ENCODE measurements at regions not wholly inside any gene's neighbourhood (a gene's known extent, or its start where the extent isn't known, plus 50 kb on each side); places are given as distances from the start of the nearest gene placed in this dataset.
A peak's percentile ranks its signal among the peaks of the same experiment; 100 is the strongest.

DNA sequence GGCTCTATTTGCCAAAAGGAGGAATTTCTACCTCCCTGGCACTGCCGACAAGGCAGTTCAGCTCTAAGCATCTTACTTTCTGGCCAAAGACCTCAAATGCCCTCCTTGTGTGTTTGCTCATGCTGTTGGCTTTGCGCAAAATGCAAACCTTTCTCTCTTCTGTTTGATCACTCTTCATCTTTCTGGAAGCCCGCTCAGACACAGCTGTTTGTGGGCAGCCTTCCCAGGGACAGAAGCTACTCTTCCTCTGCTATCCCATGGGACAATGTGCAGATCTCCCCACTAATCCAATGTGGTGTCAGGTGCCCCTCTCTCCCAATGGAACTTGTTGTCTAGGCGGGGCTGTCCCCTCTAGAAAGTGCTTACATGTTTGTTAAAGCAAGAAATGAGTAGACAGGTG is 278.7 kb downstream of the CCSER2 start:
- intact Hi-C loops (cut with micrococcal nuclease): no loop called here
- no peak for DNase-seq
- H3K27me3 ChIP-seq (ENCODE audit: low read depth): peaks cover 23% of the 10 kb centered on the region
- no peak overlapping the region for H3K4me3 ChIP-seq
- no peaks in the 10 kb centered on the region for H3K36me3 ChIP-seq
- H3K9me3 ChIP-seq (replicated peaks): no peaks in the 10 kb centered on the region
- TF ChIP-seq, protein P1, sequence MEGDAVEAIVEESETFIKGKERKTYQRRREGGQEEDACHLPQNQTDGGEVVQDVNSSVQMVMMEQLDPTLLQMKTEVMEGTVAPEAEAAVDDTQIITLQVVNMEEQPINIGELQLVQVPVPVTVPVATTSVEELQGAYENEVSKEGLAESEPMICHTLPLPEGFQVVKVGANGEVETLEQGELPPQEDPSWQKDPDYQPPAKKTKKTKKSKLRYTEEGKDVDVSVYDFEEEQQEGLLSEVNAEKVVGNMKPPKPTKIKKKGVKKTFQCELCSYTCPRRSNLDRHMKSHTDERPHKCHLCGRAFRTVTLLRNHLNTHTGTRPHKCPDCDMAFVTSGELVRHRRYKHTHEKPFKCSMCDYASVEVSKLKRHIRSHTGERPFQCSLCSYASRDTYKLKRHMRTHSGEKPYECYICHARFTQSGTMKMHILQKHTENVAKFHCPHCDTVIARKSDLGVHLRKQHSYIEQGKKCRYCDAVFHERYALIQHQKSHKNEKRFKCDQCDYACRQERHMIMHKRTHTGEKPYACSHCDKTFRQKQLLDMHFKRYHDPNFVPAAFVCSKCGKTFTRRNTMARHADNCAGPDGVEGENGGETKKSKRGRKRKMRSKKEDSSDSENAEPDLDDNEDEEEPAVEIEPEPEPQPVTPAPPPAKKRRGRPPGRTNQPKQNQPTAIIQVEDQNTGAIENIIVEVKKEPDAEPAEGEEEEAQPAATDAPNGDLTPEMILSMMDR (IDR thresholded peaks at IDR 0.05; ENCODE audit: borderline replicate concordance): no peak
- H3K27ac ChIP-seq (replicated peaks): no peak overlapping the region
- no peaks in the 10 kb centered on the region for H3K4me1 ChIP-seq

- no peak for DNase-seq
- peaks cover 25% of the 10 kb centered on the region for H3K27me3 ChIP-seq (ENCODE audit: low read depth)
- intact Hi-C loops (cut with micrococcal nuclease): no loop called here
- no peak overlapping the region for H3K4me3 ChIP-seq
- no peak overlapping the region for H3K27ac ChIP-seq (replicated peaks)
- H3K36me3 ChIP-seq: no peaks in the 10 kb centered on the region
- TF ChIP-seq, protein P1 (IDR thresholded peaks at IDR 0.05; ENCODE audit: borderline replicate concordance): no peak
- H3K9me3 ChIP-seq (replicated peaks): no peaks in the 10 kb centered on the region
- H3K4me1 ChIP-seq: no peaks in the 10 kb centered on the region
These were observed 279.1 kb downstream of the CCSER2 start for GRCh38 chr10:84607523-84607922.

DNA sequence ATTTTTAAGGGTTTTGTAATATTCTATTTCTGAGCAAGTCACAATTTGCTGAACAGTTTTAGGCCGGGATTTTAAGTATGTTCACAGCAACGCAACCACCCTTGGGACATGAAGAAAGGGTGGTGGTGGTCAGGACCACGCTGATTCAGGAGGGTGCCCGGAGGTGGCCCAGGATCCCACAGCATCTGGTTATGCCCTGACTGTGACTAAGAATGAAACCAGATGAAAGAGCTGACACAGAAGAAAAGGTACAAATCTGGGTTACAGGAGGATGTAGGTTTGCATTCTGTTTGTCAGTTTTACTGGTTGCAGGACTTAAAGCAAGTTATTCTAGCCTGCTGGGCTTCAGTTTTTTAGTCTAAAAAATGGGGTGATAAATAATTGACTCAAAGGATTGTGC is 279.7 kb downstream of the CCSER2 start:
- TF ChIP-seq, protein P1 (IDR thresholded peaks at IDR 0.05; ENCODE audit: borderline replicate concordance): no peak
- H3K4me3 ChIP-seq: no peak overlapping the region
- no peaks in the 10 kb centered on the region for H3K9me3 ChIP-seq (replicated peaks)
- peaks cover 27% of the 10 kb centered on the region for H3K27me3 ChIP-seq (ENCODE audit: low read depth)
- no peaks in the 10 kb centered on the region for H3K36me3 ChIP-seq
- no peak overlapping the region for H3K27ac ChIP-seq (replicated peaks)
- no peak for DNase-seq
- intact Hi-C loops (cut with micrococcal nuclease): no loop called here
- H3K4me1 ChIP-seq: no peaks in the 10 kb centered on the region

GRCh38 chr10:84613336-84614021 is 285.1 kb downstream of the CCSER2 start:
- DNase-seq: no peak

GRCh38 chr10:84626397-84627087 is 298.2 kb downstream of the CCSER2 start:
- no peaks in the 10 kb centered on the region for H3K4me1 ChIP-seq
- peaks cover 3% of the 10 kb centered on the region for H3K27me3 ChIP-seq (ENCODE audit: low read depth)
- no peaks in the 10 kb centered on the region for H3K9me3 ChIP-seq (replicated peaks)
- intact Hi-C loops (cut with micrococcal nuclease): no loop called here
- TF ChIP-seq, protein P1 (IDR thresholded peaks at IDR 0.05; ENCODE audit: borderline replicate concordance): no peak
- H3K36me3 ChIP-seq: no peaks in the 10 kb centered on the region
- no peak for DNase-seq
- H3K4me3 ChIP-seq: no peak overlapping the region
- no peak overlapping the region for H3K27ac ChIP-seq (replicated peaks)

More at GRCh38 chr10:84613336-84614021, 285.1 kb downstream of the CCSER2 start:
- Histone ChIP-seq H3K9me3 (replicated peaks) (peaks cover 5% of the 10 kb centered on the region), H3K4me1 (peaks cover 4% of the 10 kb centered on the region), H3K4me3 (no peak overlapping the region), H3K36me3 (no peaks in the 10 kb centered on the region), H3K27me3 (ENCODE audit: low read depth) (peaks cover 12% of the 10 kb centered on the region), H3K27ac (replicated peaks) (no peak overlapping the region)
- TF ChIP-seq, protein P1 (IDR thresholded peaks at IDR 0.05; ENCODE audit: borderline replicate concordance): peak; percentile 63
- intact Hi-C loops (cut with micrococcal nuclease): no loop called here

Data from left ventricle myocardium inferior (tissue), 1 donor.